ENCODE measurements at regions not wholly inside any gene's neighbourhood (a gene's known extent, or its start where the extent isn't known, plus 50 kb on each side); places are given as distances from the start of the nearest gene placed in this dataset.

DNA sequence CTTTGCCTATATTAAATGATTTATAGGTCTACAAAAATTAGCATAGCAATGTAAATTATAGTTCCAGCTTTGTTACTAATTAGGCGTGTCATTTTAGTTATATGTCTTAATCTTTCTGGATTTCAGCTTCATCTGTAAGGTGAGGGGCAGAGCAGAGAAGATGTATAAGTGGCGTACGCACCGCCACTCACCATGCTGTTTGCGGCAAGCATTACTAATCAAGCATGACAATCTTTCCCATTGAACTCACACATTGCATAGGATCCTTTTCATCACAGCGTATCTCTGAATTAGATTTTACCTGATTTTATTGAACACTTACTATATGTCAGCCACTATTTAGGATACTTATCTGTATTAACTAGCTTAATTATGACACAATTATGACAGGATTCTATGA lies 183.6 kb upstream of the DLGAP1 start:
- no peak for DNase-seq (ENCODE audit: low read depth)

DNA sequence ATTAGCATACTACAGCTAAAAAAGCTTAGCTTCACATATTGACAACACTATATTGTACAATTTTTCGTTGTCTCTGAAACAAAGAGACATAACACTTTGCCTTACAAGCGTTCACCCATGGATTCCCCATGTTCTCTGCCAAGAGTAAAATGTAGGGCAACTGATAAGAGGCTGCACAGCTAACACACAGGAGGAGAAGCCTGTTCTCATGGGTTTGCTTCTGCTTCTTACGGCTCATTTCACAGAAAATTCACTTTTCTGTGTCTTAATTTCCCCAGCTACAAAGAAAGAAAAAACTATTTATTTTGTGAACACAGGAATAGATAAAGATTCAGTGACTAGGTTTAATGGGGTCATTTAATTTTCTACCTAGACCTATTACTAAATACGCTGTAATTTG lies 182.8 kb upstream of the DLGAP1 start:
- no peak for DNase-seq (ENCODE audit: low read depth)

DNA sequence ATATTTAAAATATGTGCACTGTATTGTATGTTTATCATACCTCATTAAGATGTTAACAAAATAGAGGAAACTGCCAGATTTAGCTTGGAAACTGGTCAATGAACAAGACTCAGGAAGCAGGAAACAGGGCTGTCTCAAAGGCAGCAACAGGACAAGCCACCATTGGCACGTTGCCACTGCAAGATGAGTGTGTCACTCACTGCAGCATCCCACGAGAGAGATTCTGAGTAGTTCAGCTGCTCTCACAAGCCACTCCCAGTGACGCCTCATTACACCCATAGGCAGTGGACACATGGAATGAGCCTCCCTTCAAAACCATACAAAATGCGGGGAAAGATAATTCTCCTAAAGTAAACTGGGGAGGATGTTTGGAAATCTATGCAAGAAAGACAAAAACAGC lies 181.9 kb upstream of the DLGAP1 start:
- no peak for DNase-seq (ENCODE audit: low read depth)

DNA sequence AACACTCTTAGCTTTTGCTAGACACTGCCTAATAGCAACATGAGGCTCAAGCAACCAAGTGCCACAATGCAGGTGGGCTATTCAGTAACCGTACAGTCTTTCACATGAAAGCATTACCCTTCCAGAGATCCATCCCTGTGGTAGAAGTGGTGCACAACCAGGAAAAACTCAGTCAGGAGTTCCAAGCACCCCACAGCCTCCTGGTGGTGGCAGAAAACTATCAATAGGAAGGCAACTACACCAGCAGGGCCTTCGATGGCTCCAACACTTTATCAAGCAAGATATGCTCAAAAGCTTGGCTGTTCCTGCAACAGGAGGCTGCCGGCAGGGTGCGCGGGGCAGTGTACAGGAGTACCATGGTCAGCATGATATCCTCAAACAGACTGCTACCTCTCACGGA lies 176.1 kb upstream of the DLGAP1 start:
- no peak for DNase-seq (ENCODE audit: low read depth)

GRCh38 chr18:4605212-4605611 lies 150.1 kb upstream of the DLGAP1 start:
- DNase-seq (ENCODE audit: low read depth): no peak

GRCh38 chr18:4603955-4604354 lies 148.8 kb upstream of the DLGAP1 start:
- DNase-seq (ENCODE audit: low read depth): no peak

DNA sequence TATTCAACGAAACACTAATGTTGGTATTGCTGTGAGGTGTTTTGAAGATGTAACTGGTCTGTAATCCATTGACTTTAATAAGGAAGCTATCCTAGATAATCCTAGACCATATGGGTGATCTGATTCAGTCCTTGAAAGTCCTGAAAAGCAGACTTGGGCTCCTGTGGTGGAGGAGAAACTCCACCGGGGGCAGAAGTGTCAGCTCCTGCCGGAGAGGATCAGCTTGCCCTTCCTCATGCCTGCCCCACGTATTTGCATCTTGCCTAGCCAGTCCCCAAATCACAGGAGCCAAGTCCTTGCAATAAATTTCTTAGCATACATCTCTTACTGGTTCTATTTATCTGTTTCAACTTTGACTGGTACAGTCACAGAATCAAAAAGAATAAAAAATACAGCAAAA lies 144.2 kb upstream of the DLGAP1 start:
- no peak for DNase-seq (ENCODE audit: low read depth)

GRCh38 chr18:4597301-4597700 lies 142.2 kb upstream of the DLGAP1 start:
- no peak for DNase-seq (ENCODE audit: low read depth)

- no peak for DNase-seq (ENCODE audit: low read depth)
Measured at GRCh38 chr18:4593895-4594294, 138.8 kb upstream of the DLGAP1 start.

DNA sequence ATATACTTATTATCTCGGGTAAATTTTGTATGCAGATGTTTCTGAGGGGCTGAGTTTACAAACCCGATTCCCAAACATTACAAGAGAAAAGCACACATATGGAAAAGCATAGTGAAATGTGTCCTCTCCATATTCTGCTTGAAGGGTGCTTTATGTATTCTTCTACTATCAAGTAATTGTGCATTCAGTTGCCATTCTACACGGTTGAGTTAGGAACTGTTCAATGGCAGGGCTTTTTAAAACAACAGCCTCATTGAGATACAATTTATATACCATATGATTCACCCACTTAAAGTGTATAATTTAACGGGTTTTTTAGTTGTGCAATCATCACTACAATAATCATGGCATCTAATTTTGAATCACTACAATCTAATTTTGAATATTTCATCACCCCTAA lies 138.4 kb upstream of the DLGAP1 start:
- DNase-seq (ENCODE audit: low read depth): no peak

DNA sequence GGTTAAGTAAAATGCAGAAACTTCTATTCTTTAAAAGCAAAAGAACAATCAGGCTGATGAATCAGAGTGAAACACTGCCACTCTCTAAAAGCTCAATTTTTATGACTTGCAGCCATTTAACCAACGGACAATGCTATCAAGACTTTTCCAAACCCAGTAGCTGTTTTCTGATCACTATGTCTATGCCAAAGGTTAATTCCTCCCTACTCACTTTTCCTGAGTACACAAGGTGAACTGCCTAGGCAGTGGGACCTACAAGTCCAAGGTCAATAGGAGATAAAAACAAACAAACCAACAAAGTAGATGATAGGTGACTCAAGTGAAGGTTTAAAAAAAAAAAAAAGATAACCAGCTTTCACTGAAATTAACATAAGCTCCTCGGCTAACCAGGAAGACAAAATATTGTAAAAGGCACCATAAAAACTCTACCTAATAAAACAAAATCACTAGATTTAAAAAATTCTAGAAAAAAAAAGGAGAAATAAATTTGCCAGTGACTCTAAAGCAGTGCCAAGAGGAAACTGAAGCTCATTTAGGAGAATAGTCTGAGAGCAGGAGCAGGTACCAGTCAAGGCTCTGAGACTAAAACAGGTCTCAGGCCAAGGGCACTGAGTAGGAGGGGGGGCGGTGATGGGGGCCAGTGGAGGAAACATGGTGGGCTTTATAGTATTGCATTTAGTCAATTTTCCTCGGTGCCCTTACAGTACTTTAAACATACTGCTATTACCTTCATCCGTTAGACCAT lies 134.1 kb upstream of the DLGAP1 start:
- no peak for DNase-seq (ENCODE audit: low read depth)

DNA sequence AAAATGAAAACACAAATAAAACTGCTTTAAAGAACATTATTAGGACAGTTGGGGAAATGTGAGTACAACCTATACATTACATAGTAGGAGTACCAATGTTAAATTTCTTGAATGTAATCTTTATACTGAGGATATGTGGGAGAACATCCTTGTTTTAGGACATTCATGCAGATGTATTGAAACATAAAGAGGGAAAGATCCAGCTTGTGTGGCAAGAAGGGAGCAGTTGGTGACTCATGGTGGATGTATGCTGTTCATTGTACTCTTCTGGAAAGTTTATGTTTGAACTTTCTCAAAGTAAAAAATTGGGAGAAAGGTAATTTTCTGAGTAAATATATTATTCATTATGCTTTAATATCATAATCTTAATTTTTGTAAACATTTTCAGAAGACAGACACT lies 132.1 kb upstream of the DLGAP1 start:
- no peak for DNase-seq (ENCODE audit: low read depth)

DNA sequence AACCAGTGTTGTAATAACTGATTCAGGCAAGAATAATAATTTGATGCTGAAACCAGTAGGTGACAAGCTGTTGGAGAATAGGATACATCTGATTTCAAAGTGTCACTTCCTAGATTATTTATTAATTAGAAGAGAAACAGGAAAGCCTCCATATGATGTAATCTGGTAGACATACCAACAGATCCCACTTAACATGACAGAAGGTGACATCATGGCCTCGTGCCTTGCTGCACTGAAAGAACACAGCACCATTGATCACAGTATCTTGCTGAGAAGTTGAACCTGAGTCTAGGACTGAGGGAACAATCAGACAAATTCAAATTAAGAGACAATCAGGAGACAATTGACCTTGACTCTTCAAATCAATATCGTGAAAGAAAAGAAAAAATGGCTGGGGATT lies 131.6 kb upstream of the DLGAP1 start:
- DNase-seq (ENCODE audit: low read depth): no peak

DNA sequence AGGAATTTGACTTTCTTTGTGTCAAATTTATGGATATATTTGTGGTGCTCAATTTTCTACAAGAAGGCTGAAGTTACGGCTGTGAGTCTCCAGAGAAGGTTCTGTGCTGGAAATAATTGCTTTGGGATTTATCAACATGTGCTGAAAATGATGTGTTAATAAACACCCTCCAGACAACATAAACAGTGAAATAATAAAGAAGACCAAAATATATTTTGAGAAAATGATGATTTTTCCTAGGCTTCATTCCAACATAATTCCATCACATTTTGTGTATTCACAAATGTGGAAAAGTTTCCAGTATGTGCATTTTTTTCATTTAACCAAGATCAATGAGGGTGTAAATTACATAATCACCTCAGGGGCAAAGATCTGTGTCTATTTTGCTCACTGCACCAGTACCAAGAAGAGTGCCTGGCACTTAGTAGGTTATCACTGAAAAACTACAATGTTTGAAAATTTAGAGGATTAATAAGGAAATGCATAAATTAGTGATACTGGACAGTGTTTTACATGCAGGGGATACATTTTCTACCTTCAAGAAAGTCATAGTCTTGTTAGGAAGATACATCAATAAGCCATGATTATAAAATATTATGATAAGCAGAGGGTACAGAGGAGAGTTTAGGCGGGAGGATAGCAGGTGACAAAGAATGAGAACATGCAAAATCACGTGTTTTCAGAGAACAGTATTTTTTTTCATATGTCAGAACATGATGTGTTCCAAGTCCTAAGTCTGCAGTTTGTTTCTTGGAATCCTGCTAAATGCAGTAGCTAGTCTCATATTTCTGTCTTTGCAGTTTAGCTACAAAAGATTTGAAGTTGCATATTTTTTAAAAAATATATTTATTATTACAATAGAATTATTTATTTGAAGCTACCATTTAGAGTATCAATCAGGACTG lies 127.6 kb upstream of the DLGAP1 start:
- DNase-seq (ENCODE audit: low read depth): no peak

DNA sequence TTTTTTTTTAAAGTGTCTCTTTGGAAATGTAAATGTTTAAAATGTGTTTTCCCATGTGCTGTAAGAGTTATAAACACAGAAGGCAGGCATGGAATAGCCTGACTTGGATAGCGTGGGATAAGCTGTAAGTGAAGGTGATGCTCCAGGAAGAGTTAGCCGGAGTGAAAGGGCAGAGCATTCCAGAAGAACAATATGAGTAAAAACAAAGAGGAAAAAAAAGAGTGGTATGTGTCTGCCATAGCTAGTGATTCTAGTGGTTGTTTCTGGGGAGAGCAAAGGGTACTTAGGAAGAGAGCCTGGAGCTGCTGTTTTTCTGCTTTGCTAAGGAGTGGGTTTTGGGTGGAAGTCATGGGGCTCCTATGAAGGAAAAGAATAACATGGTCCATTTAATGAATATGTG lies 126.9 kb upstream of the DLGAP1 start:
- DNase-seq (ENCODE audit: low read depth): no peak

- no peak for DNase-seq (ENCODE audit: low read depth)
Measured at GRCh38 chr18:4578449-4578848, 123.3 kb upstream of the DLGAP1 start.

- DNase-seq (ENCODE audit: low read depth): no peak
Measured at GRCh38 chr18:4573735-4574134, 118.6 kb upstream of the DLGAP1 start.

DNA sequence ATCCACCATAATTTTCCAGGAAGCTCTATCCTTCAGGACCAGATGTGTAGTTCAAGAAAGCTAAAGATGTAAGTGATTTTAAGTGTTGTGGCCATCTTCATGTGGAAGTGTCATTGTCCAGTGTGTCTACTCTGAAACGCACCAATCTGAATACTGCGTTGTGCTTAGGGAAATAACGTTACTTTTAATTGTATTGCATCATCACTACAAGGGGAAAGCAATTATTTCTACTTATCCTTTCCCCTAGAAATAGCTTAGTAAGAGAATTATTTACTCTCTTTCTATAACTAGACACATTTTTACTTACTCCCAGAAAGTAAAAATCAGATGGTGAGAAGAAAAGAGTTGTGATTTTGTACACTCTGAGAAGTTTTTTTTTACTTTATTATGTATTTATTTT lies 102.4 kb upstream of the DLGAP1 start:
- no peak for DNase-seq (ENCODE audit: low read depth)

- DNase-seq (ENCODE audit: low read depth): no peak
Measured at GRCh38 chr18:4551001-4551360, 95.9 kb upstream of the DLGAP1 start.

GRCh38 chr18:4549164-4549872 lies 94.2 kb upstream of the DLGAP1 start:
- no peak for DNase-seq (ENCODE audit: low read depth)

DNA sequence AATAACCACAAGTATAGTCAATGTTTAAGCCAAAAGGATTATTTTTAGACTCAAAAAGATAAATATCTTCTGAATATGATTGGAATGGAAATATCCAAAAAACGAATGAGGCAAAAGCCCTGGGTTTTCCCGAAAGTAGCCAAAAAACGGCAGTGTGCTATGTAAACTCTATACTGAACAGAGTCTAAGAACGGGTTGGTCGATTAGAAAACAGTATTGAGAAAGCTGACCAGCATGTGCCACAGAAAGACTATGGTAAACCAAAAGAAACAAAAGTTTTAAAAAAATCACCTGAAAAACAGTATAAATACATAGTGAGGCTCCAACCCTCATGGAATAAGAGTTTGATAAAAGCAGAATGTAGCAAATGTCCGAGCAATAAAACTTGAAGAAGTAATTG lies 92.0 kb upstream of the DLGAP1 start:
- no peak for DNase-seq (ENCODE audit: low read depth)

- no peak for DNase-seq (ENCODE audit: low read depth)
Measured at GRCh38 chr18:4544142-4544541, 89.0 kb upstream of the DLGAP1 start.

DNA sequence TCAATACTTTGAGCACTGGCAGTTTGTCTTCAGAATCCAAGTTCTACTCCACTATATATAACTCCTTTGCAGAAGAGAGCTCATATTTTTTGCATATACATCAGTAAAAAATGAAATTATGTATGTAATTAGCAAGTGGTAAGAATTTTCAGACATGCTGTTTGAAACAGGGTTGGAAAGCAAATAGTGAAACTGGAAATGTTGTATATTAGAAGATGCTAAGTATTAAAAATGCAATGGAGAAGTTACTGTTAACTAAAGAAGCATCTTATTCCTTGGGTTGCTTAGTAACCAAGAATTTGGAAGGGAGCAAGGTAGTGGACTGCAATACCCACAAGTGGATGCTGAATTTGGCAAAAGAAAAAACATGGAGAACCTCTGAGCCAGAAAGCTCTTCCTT lies 88.6 kb upstream of the DLGAP1 start:
- DNase-seq (ENCODE audit: low read depth): no peak
